CD4-positive, alpha-beta T cell (primary cell): ENCODE measurements at regions not wholly inside any gene's neighbourhood (a gene's known extent, or its start where the extent isn't known, plus 50 kb on each side); places are given as distances from the start of the nearest gene placed in this dataset.

ENCODE experiments used
- ATAC-seq: fragments of 200-7000 bp; cut with Tn5 transposase; one replicate; pipeline ENCODE4 v1.10.0; 2022; ENCODE audit warnings: mild to moderate bottlenecking; ENCODE audit not compliant: poor library complexity
- CTCF ChIA-PET: fragments of 350-600 bp; sonication (Branson Sonifier 250); formaldehyde crosslinking; loops from one replicate; lab custom pipeline; 2021; ENCODE audit warnings: antibody characterized with exemption, inconsistent platforms; lab: Charles Lee
- POLR2A ChIA-PET: fragments of 350-600 bp; sonication (Branson Sonifier 250); formaldehyde crosslinking; loops from one replicate; lab custom pipeline; 2021; ENCODE audit warnings: antibody characterized with exemption, inconsistent platforms; lab: Charles Lee
- DNase-seq, 14 experiments: peaks; one replicate each; pipeline ENCODE4 v3.0.0-alpha.2; 2013 to 2020; ENCODE audit warnings: mixed read lengths in 2 of 14
- H3K27ac ChIP-seq, 2 donors: one replicate each; pipeline versions ENCODE4 v1.5.1 to v1.7.0; 2013; ENCODE audit warnings: low read length in 2 of 2, low read depth in 1 of 2, mild to moderate bottlenecking in 1 of 2
- H3K27me3 ChIP-seq, 2 experiments: 1 replicate in 1 of 2; 2 replicates in 1 of 2; pipeline versions ENCODE4 v1.6.1 to v1.7.0; 2013; ENCODE audit warnings: low read length in 2 of 2, control low read depth in 1 of 2, mild to moderate bottlenecking in 1 of 2, moderate library complexity in 1 of 2; ENCODE audit not compliant: insufficient read depth in 2 of 2, control insufficient read depth in 1 of 2
- H3K36me3 ChIP-seq: one replicate; pipeline ENCODE4 v1.6.1; 2013; ENCODE audit warnings: low read length, control low read depth; ENCODE audit not compliant: insufficient read depth
- H3K4me1 ChIP-seq: one replicate; pipeline ENCODE4 v1.6.1; 2013; ENCODE audit warnings: low read length, control low read depth; ENCODE audit not compliant: insufficient read depth
- H3K4me3 ChIP-seq: one replicate; pipeline ENCODE4 v1.5.1; 2013; ENCODE audit warnings: mild to moderate bottlenecking, low read length, moderate library complexity
- H3K9me3 ChIP-seq, 2 experiments: 1 replicate in 1 of 2; 2 replicates in 1 of 2; pipeline versions ENCODE4 v1.6.1 to v1.7.0; 2013; ENCODE audit warnings: low read length in 2 of 2, mild to moderate bottlenecking in 2 of 2, control low read depth in 1 of 2, moderate library complexity in 1 of 2; ENCODE audit not compliant: control insufficient read depth in 1 of 2, insufficient read depth in 1 of 2
- H3K27ac Mint-ChIP-seq: one replicate; pipeline ENCODE4 v1.8.0; 2020; ENCODE audit warnings: mixed read lengths
- H3K27me3 Mint-ChIP-seq: one replicate; pipeline ENCODE4 v1.8.0; 2021; ENCODE audit warnings: mixed read lengths
- H3K36me3 Mint-ChIP-seq: one replicate; pipeline ENCODE4 v1.8.0; 2021; ENCODE audit warnings: low read depth, mixed read lengths
- H3K4me1 Mint-ChIP-seq: one replicate; pipeline ENCODE4 v1.8.0; 2021; ENCODE audit warnings: low read depth, mixed read lengths
- H3K4me3 Mint-ChIP-seq: one replicate; pipeline ENCODE4 v1.8.0; 2020; ENCODE audit warnings: mild to moderate bottlenecking, mixed read lengths
- H3K9me3 Mint-ChIP-seq: one replicate; pipeline ENCODE4 v1.8.0; 2020; ENCODE audit warnings: mixed read lengths
- intact Hi-C, 2 experiments: fragments of 100-400 bp; cut with DNase I in 1 of 2; cut with micrococcal nuclease in 1 of 2; formaldehyde crosslinking; loops; one replicate each; pipeline versions ENCODE4 v1.15.1 to v1.9.0; 2023 to 2025; cut with DNase I, micrococcal nuclease
- TF ChIP-seq, protein P1 (sequence below): fragments of 200-600 bp; IDR thresholded peaks from one replicate; pipeline ENCODE4 v1.8.0; 2022; ENCODE audit warnings: antibody characterized with exemption, mild to moderate bottlenecking

GRCh38 chr13:105349082-105349723 is 1186.3 kb downstream of the EFNB2 start:
- CTCF ChIA-PET, result no interaction called here
- POLR2A ChIA-PET, result no interaction called here
- intact Hi-C loops, result no loop called here
- H3K4me1 ChIP-seq, result no peaks in the 10 kb centered on the region
- H3K27ac ChIP-seq, result no peak overlapping the region
- Mint-ChIP-seq H3K9me3 (no peaks in the 10 kb centered on the region), H3K4me1 (no peaks in the 10 kb centered on the region), H3K4me3 (no peak overlapping the region), H3K27ac (no peak overlapping the region), H3K36me3 (no peaks in the 10 kb centered on the region), H3K27me3 (no peaks in the 10 kb centered on the region)
- H3K9me3 ChIP-seq, result no peaks in the 10 kb centered on the region
- H3K36me3 ChIP-seq, result no peaks in the 10 kb centered on the region
- ATAC-seq (no peak), DNase-seq (no peak)
- no peaks in the 10 kb centered on the region for H3K27me3 ChIP-seq
- TF ChIP-seq, protein P1, sequence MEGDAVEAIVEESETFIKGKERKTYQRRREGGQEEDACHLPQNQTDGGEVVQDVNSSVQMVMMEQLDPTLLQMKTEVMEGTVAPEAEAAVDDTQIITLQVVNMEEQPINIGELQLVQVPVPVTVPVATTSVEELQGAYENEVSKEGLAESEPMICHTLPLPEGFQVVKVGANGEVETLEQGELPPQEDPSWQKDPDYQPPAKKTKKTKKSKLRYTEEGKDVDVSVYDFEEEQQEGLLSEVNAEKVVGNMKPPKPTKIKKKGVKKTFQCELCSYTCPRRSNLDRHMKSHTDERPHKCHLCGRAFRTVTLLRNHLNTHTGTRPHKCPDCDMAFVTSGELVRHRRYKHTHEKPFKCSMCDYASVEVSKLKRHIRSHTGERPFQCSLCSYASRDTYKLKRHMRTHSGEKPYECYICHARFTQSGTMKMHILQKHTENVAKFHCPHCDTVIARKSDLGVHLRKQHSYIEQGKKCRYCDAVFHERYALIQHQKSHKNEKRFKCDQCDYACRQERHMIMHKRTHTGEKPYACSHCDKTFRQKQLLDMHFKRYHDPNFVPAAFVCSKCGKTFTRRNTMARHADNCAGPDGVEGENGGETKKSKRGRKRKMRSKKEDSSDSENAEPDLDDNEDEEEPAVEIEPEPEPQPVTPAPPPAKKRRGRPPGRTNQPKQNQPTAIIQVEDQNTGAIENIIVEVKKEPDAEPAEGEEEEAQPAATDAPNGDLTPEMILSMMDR, result no peak
- no peak overlapping the region for H3K4me3 ChIP-seq

GRCh38 chr13:105346141-105346775 is 1189.2 kb downstream of the EFNB2 start:
- POLR2A ChIA-PET, result no interaction called here
- DNase-seq, result no peak
- Histone ChIP-seq H3K36me3 (no peaks in the 10 kb centered on the region), H3K9me3 (no peaks in the 10 kb centered on the region), H3K4me1 (no peaks in the 10 kb centered on the region), H3K27ac (no peak overlapping the region), H3K27me3 (no peaks in the 10 kb centered on the region), H3K4me3 (no peak overlapping the region)
- Mint-ChIP-seq H3K9me3 (no peaks in the 10 kb centered on the region), H3K27me3 (no peaks in the 10 kb centered on the region), H3K27ac (no peak overlapping the region), H3K4me1 (no peaks in the 10 kb centered on the region), H3K4me3 (no peak overlapping the region), H3K36me3 (no peaks in the 10 kb centered on the region)
- TF ChIP-seq, protein P1, result no peak
- CTCF ChIA-PET, result no interaction called here
- no peak for ATAC-seq
- intact Hi-C loops, result no loop called here

GRCh38 chr13:105345730-105346129 is 1189.7 kb downstream of the EFNB2 start:
- Mint-ChIP-seq H3K4me3 (no peak overlapping the region), H3K27me3 (no peaks in the 10 kb centered on the region), H3K9me3 (no peaks in the 10 kb centered on the region), H3K27ac (no peak overlapping the region), H3K4me1 (no peaks in the 10 kb centered on the region), H3K36me3 (no peaks in the 10 kb centered on the region)
- ATAC-seq, result no peak
- Histone ChIP-seq H3K27me3 (no peaks in the 10 kb centered on the region), H3K4me3 (no peak overlapping the region), H3K27ac (no peak overlapping the region), H3K36me3 (no peaks in the 10 kb centered on the region), H3K4me1 (no peaks in the 10 kb centered on the region), H3K9me3 (no peaks in the 10 kb centered on the region)
- POLR2A ChIA-PET, result no interaction called here
- no peak for DNase-seq
- intact Hi-C loops, result no loop called here
- CTCF ChIA-PET, result no interaction called here
- TF ChIP-seq, protein P1, result no peak
